Loucy (cell line): ENCODE measurements at regions not wholly inside any gene's neighbourhood (a gene's known extent, or its start where the extent isn't known, plus 50 kb on each side); places are given as distances from the start of the nearest gene placed in this dataset.

Source experiments
- CTCF ChIP-seq: fragments of 200-600 bp; sonication (generic); conservative IDR thresholded peaks from 2 replicates; pipeline ENCODE4 v1.5.1; 2014; ENCODE audit warnings: mild to moderate bottlenecking, antibody characterized with exemption, low read length
- EZH2phosphoT487 ChIP-seq: fragments of 200-600 bp; IDR thresholded peaks from 2 replicates; pipeline ENCODE4 v1.6.1; 2018; ENCODE audit warnings: antibody characterized with exemption, mild to moderate bottlenecking, moderate library complexity, borderline replicate concordance

- TF ChIP-seq CTCF, result no peak
- TF ChIP-seq EZH2phosphoT487, result no peak
Observed at GRCh38 chr1:78387201-78387600, 103.6 kb upstream of the PTGFR start.
